Endodermal cell (in vitro differentiated cells): ENCODE measurements at regions not wholly inside any gene's neighbourhood (a gene's known extent, or its start where the extent isn't known, plus 50 kb on each side); places are given as distances from the start of the nearest gene placed in this dataset.

ENCODE experiments used
- DNase-seq: peaks from one replicate; pipeline ENCODE4 v3.0.0-alpha.2; 2017
- H3K27ac ChIP-seq: 2 replicates; pipeline ENCODE4 v1.5.1; 2013; ENCODE audit warnings: mild to moderate bottlenecking, low read depth, low read length, moderate library complexity
- H3K27me3 ChIP-seq: 2 replicates; pipeline ENCODE4 v1.6.1; 2013; ENCODE audit warnings: mild to moderate bottlenecking, low read length, moderate library complexity; ENCODE audit not compliant: insufficient read depth, control insufficient read depth, poor library complexity, severe bottlenecking
- H3K36me3 ChIP-seq: 2 replicates; pipeline ENCODE4 v1.7.0; 2013; ENCODE audit warnings: mild to moderate bottlenecking, low read length, moderate library complexity; ENCODE audit not compliant: control insufficient read depth, insufficient read depth
- H3K4me1 ChIP-seq: one replicate; pipeline ENCODE4 v1.7.0; 2013; ENCODE audit warnings: low read length; ENCODE audit not compliant: control insufficient read depth, insufficient read depth
- H3K4me3 ChIP-seq: 2 replicates; pipeline ENCODE4 v1.5.1; 2013; ENCODE audit warnings: mild to moderate bottlenecking, low read length, moderate library complexity
- H3K9ac ChIP-seq: 2 replicates; pipeline ENCODE4 v1.6.1; 2013; ENCODE audit warnings: mild to moderate bottlenecking, low read length, moderate library complexity; ENCODE audit not compliant: poor library complexity, severe bottlenecking; ENCODE audit errors: extremely low read depth
- H3K9me3 ChIP-seq: 2 replicates; pipeline ENCODE4 v1.6.1; 2013; ENCODE audit warnings: mild to moderate bottlenecking, low read length, moderate library complexity; ENCODE audit not compliant: control insufficient read depth
- H3K27ac Mint-ChIP-seq: 2 replicates; pipeline ENCODE4 v1.8.0; 2020; ENCODE audit warnings: mixed read lengths
- H3K27me3 Mint-ChIP-seq: 2 replicates; pipeline ENCODE4 v1.8.0; 2021; ENCODE audit warnings: mild to moderate bottlenecking, mixed read lengths; ENCODE audit not compliant: insufficient read depth
- H3K36me3 Mint-ChIP-seq: 2 replicates; pipeline ENCODE4 v1.8.0; 2020; ENCODE audit warnings: low read depth, mixed read lengths
- H3K4me1 Mint-ChIP-seq: 2 replicates; pipeline ENCODE4 v1.8.0; 2020; ENCODE audit warnings: mixed read lengths
- H3K4me3 Mint-ChIP-seq: 2 replicates; pipeline ENCODE4 v1.8.0; 2020; ENCODE audit warnings: mild to moderate bottlenecking, moderate library complexity, mixed read lengths
- H3K9me3 Mint-ChIP-seq: 2 replicates; pipeline ENCODE4 v1.8.0; 2020; ENCODE audit warnings: mild to moderate bottlenecking, mixed read lengths
- CTCF ChIP-seq: fragments of 200-600 bp; sonication (generic); conservative IDR thresholded peaks from 2 replicates; pipeline ENCODE4 v1.5.0; 2021; ENCODE audit warnings: antibody characterized with exemption, mild to moderate bottlenecking
- WGBS, 2 experiments: methylation state at CpG; one replicate each; pipeline versions ENCODE4 v1.1.5 to v1.1.7; 2013; ENCODE audit warnings: missing lambda C conversion rate in 2 of 2, mixed read lengths in 1 of 2; ENCODE audit not compliant: insufficient coverage in 1 of 2, insufficient read length in 1 of 2; 5-methylcytosine and 5-hydroxymethylcytosine counted together

GRCh38 chr5:97250113-97250512, 67.1 kb upstream of the RIOK2 start:
- no peaks in the 10 kb centered on the region for H3K36me3 Mint-ChIP-seq
- H3K27ac Mint-ChIP-seq: no peak overlapping the region
- Histone ChIP-seq H3K27ac (no peak overlapping the region), H3K4me1 (no peaks in the 10 kb centered on the region), H3K4me3 (no peak overlapping the region), H3K27me3 (no peaks in the 10 kb centered on the region), H3K9me3 (no peaks in the 10 kb centered on the region), H3K9ac (no peak overlapping the region), H3K36me3 (no peaks in the 10 kb centered on the region)
- no peaks in the 10 kb centered on the region for H3K4me1 Mint-ChIP-seq
- TF ChIP-seq CTCF: no peak
- no peak overlapping the region for H3K4me3 Mint-ChIP-seq
- no peaks in the 10 kb centered on the region for H3K27me3 Mint-ChIP-seq
- H3K9me3 Mint-ChIP-seq: no peaks in the 10 kb centered on the region
- no peak for DNase-seq

- no peaks in the 10 kb centered on the region for H3K27me3 Mint-ChIP-seq
- Histone ChIP-seq H3K27me3 (no peaks in the 10 kb centered on the region), H3K4me3 (no peak overlapping the region), H3K4me1 (no peaks in the 10 kb centered on the region), H3K9ac (no peak overlapping the region), H3K27ac (no peak overlapping the region), H3K9me3 (no peaks in the 10 kb centered on the region), H3K36me3 (no peaks in the 10 kb centered on the region)
- H3K4me3 Mint-ChIP-seq: no peak overlapping the region
- no peak overlapping the region for H3K27ac Mint-ChIP-seq
- TF ChIP-seq CTCF: no peak
- H3K9me3 Mint-ChIP-seq: no peaks in the 10 kb centered on the region
- no peaks in the 10 kb centered on the region for H3K4me1 Mint-ChIP-seq
- DNase-seq: no peak
- no peaks in the 10 kb centered on the region for H3K36me3 Mint-ChIP-seq
Measured at GRCh38 chr5:97266076-97266475, 83.0 kb upstream of the RIOK2 start.

GRCh38 chr5:97266576-97266975, 83.5 kb upstream of the RIOK2 start:
- H3K4me1 Mint-ChIP-seq: no peaks in the 10 kb centered on the region
- H3K9ac ChIP-seq: no peak overlapping the region
- peaks cover 4% of the 10 kb centered on the region for H3K9me3 Mint-ChIP-seq
- no peak for TF ChIP-seq CTCF
- H3K4me1 ChIP-seq: no peaks in the 10 kb centered on the region
- no peaks in the 10 kb centered on the region for H3K36me3 Mint-ChIP-seq
- H3K27me3 Mint-ChIP-seq: no peaks in the 10 kb centered on the region
- no peak for DNase-seq
- H3K4me3 Mint-ChIP-seq: no peak overlapping the region
- H3K36me3 ChIP-seq: no peaks in the 10 kb centered on the region
- H3K9me3 ChIP-seq: peaks cover 4% of the 10 kb centered on the region
- no peak overlapping the region for H3K27ac Mint-ChIP-seq
- H3K27ac ChIP-seq: no peak overlapping the region
- WGBS, 2 experiments: 94% methylated on average over 5 of the region's 5 CpGs; no CpG with 5 or more reads in 1 of the 2 experiments
- H3K27me3 ChIP-seq: no peaks in the 10 kb centered on the region
- H3K4me3 ChIP-seq: no peak overlapping the region
